SK-N-SH treated with all-trans-retinoic acid at 6 μM for 48 hours (cell line): ENCODE measurements at regions not wholly inside any gene's neighbourhood (a gene's known extent, or its start where the extent isn't known, plus 50 kb on each side); places are given as distances from the start of the nearest gene placed in this dataset.
A peak's percentile ranks its signal among the peaks of the same experiment; 100 is the strongest.

Experiments
- ATAC-seq: fragments of 200-7000 bp; cut with Tn5 transposase; 3 replicates; pipeline ENCODE4 v1.9.1; 2020; ENCODE audit warnings: mild to moderate bottlenecking, moderate library complexity
- ARNTL ChIP-seq: fragments of 450-650 bp; formaldehyde crosslinking; IDR thresholded peaks from 2 replicates; pipeline ENCODE4 v1.5.0; 2020; ENCODE audit warnings: low read depth, mild to moderate bottlenecking, moderate library complexity, borderline replicate concordance
- BACH2 ChIP-seq: fragments of 250-450 bp; sonication (Bioruptor Pico); IDR thresholded peaks from 2 replicates; pipeline ENCODE4 v1.9.0; 2021; ENCODE audit warnings: mild to moderate bottlenecking, borderline replicate concordance
- CREB5 ChIP-seq: fragments of 250-450 bp; sonication (Bioruptor Pico); IDR thresholded peaks from 2 replicates; pipeline ENCODE4 v1.5.1; 2020; ENCODE audit warnings: low read depth, mild to moderate bottlenecking, moderate library complexity
- CSDC2 ChIP-seq: fragments of 250-450 bp; sonication (Bioruptor Pico); IDR thresholded peaks from 2 replicates; pipeline ENCODE4 v1.5.0; 2020; ENCODE audit warnings: mild to moderate bottlenecking, moderate library complexity
- CSRNP3 ChIP-seq: fragments of 250-450 bp; sonication (Bioruptor Pico); IDR thresholded peaks from 2 replicates; pipeline ENCODE4 v1.5.1; 2021; ENCODE audit warnings: mild to moderate bottlenecking, moderate library complexity
- ESRRG ChIP-seq: fragments of 250-450 bp; sonication (Bioruptor Pico); IDR thresholded peaks from 2 replicates; pipeline ENCODE4 v1.6.1; 2021; ENCODE audit warnings: mild to moderate bottlenecking
- GLIS3 ChIP-seq: fragments of 250-450 bp; sonication (Bioruptor Pico); IDR thresholded peaks from 2 replicates; pipeline ENCODE4 v1.5.0; 2020; ENCODE audit warnings: mild to moderate bottlenecking, moderate library complexity
- ISL1 ChIP-seq: fragments of 250-450 bp; sonication (Bioruptor Pico); IDR thresholded peaks from 2 replicates; pipeline ENCODE4 v2.1.2; 2022; ENCODE audit warnings: mild to moderate bottlenecking, moderate library complexity
- OSR1 ChIP-seq: fragments of 250-450 bp; sonication (Bioruptor Pico); IDR thresholded peaks from 2 replicates; pipeline ENCODE4 v1.8.0; 2022; ENCODE audit warnings: moderate library complexity, mild to moderate bottlenecking, inconsistent platforms
- PATZ1 ChIP-seq: fragments of 250-450 bp; sonication (Bioruptor Pico); IDR thresholded peaks from 2 replicates; pipeline ENCODE4 v1.8.0; 2020; ENCODE audit warnings: mild to moderate bottlenecking, moderate library complexity, borderline replicate concordance
- POU6F1 ChIP-seq: fragments of 250-450 bp; sonication (Bioruptor Pico); IDR thresholded peaks from 2 replicates; pipeline ENCODE4 v1.8.0; 2021; ENCODE audit warnings: low read depth, mild to moderate bottlenecking, moderate library complexity, borderline replicate concordance
- PPARA ChIP-seq: fragments of 250-450 bp; sonication (Bioruptor Pico); IDR thresholded peaks from 2 replicates; pipeline ENCODE4 v1.5.0; 2020; ENCODE audit warnings: mild to moderate bottlenecking, borderline replicate concordance
- RARB ChIP-seq: fragments of 250-450 bp; sonication (Bioruptor Pico); IDR thresholded peaks from 2 replicates; pipeline ENCODE4 v1.8.0; 2021; ENCODE audit warnings: mild to moderate bottlenecking, moderate library complexity
- SNAI2 ChIP-seq: fragments of 250-450 bp; sonication (Bioruptor Pico); IDR thresholded peaks from 2 replicates; pipeline ENCODE4 v1.5.0; 2020; ENCODE audit warnings: mild to moderate bottlenecking, moderate library complexity
- TCF4 ChIP-seq: fragments of 250-450 bp; sonication (Bioruptor Pico); IDR thresholded peaks from 2 replicates; pipeline ENCODE4 v1.8.0; 2021; ENCODE audit warnings: mild to moderate bottlenecking, moderate library complexity, borderline replicate concordance
- TOX ChIP-seq: fragments of 250-450 bp; sonication (Bioruptor Pico); IDR thresholded peaks from 2 replicates; pipeline ENCODE4 v1.8.0; 2021; ENCODE audit warnings: mild to moderate bottlenecking, moderate library complexity, borderline replicate concordance
- TSHZ2 ChIP-seq: fragments of 250-450 bp; sonication (Bioruptor Pico); IDR thresholded peaks from 2 replicates; pipeline ENCODE4 v1.5.0; 2020; ENCODE audit warnings: mild to moderate bottlenecking, moderate library complexity
- ZC3H10 ChIP-seq: fragments of 250-450 bp; sonication (Bioruptor Pico); IDR thresholded peaks from 2 replicates; pipeline ENCODE4 v1.5.1; 2021; ENCODE audit warnings: mild to moderate bottlenecking, moderate library complexity
- ZFP3 ChIP-seq: fragments of 250-450 bp; sonication (Bioruptor Pico); IDR thresholded peaks from 2 replicates; pipeline ENCODE4 v1.5.0; 2020; ENCODE audit warnings: mild to moderate bottlenecking, moderate library complexity
- ZFP30 ChIP-seq: fragments of 450-650 bp; formaldehyde crosslinking; IDR thresholded peaks from 2 replicates; pipeline ENCODE4 v1.5.0; 2022; ENCODE audit warnings: mild to moderate bottlenecking, moderate library complexity
- ZNF565 ChIP-seq: fragments of 450-650 bp; formaldehyde crosslinking; conservative IDR thresholded peaks from 2 replicates; pipeline ENCODE4 v1.5.0; 2020; ENCODE audit warnings: low read depth, mild to moderate bottlenecking, moderate library complexity
- ZNF70 ChIP-seq: fragments of 450-650 bp; formaldehyde crosslinking; IDR thresholded peaks from 2 replicates; pipeline ENCODE4 v1.5.0; 2020; ENCODE audit warnings: mild to moderate bottlenecking, moderate library complexity
- ZNF8 ChIP-seq: fragments of 450-650 bp; formaldehyde crosslinking; IDR thresholded peaks from 2 replicates; pipeline ENCODE4 v1.5.0; 2020; ENCODE audit warnings: mild to moderate bottlenecking, moderate library complexity

GRCh38 chr15:79595995-79596622 lies 164.0 kb downstream of the MINAR1 start:
- peak; percentile 95 for ATAC-seq
- TF ChIP-seq ZNF565 (CRISPR knock-in tag) (no peak), ZNF8 (no peak), SNAI2 (CRISPR knock-in tag) (no peak), RARB (CRISPR knock-in tag) (no peak), TSHZ2 (CRISPR knock-in tag) (no peak), CSRNP3 (CRISPR knock-in tag) (no peak), PATZ1 (CRISPR knock-in tag) (no peak), ZFP3 (no peak), PPARA (no peak), TOX (no peak), ZC3H10 (CRISPR knock-in tag) (no peak), ESRRG (no peak), OSR1 (no peak), CSDC2 (no peak), ZNF70 (CRISPR knock-in tag) (no peak), GLIS3 (CRISPR knock-in tag) (no peak), CREB5 (CRISPR knock-in tag) (no peak)

GRCh38 chr15:79598639-79599038 lies 166.5 kb downstream of the MINAR1 start:
- ATAC-seq, result no peak
- TF ChIP-seq ISL1 (CRISPR knock-in tag) (no peak), TCF4 (CRISPR knock-in tag) (no peak), CREB5 (CRISPR knock-in tag) (no peak), RARB (CRISPR knock-in tag) (no peak), ESRRG (no peak), PPARA (no peak), POU6F1 (CRISPR knock-in tag) (no peak), ZFP30 (no peak), ZNF70 (CRISPR knock-in tag) (no peak), PATZ1 (CRISPR knock-in tag) (no peak), BACH2 (no peak), ZNF565 (CRISPR knock-in tag) (no peak), CSRNP3 (CRISPR knock-in tag) (no peak), OSR1 (no peak), TOX (no peak), ARNTL (CRISPR knock-in tag) (no peak), ZFP3 (no peak)
